ENCODE measurements at regions not wholly inside any gene's neighbourhood (a gene's known extent, or its start where the extent isn't known, plus 50 kb on each side); places are given as distances from the start of the nearest gene placed in this dataset.

- ChIA-PET CTCF (no interaction called here), POLR2A (no interaction called here)
- H3K4me1 Mint-ChIP-seq (ENCODE audit: low read depth, unreplicated experiment): peaks cover 7% of the 10 kb centered on the region
- Histone ChIP-seq H3K9me3 (no peaks in the 10 kb centered on the region; the same call in 1 of the 2 replicates), H3K36me3 (ENCODE audit: control insufficient read depth, insufficient read depth, low read length) (no peaks in the 10 kb centered on the region), H3K4me3 (ENCODE audit: low read depth, low read length) (no peak overlapping the region), H3K27me3 (replicated peaks; ENCODE audit: control insufficient read depth, insufficient read depth, low read length) (no peaks in the 10 kb centered on the region), H3K4me1 (peaks cover 9% of the 10 kb centered on the region; the same call in 1 of the 2 replicates)
- no peaks in the 10 kb centered on the region for H3K9me3 Mint-ChIP-seq (ENCODE audit: unreplicated experiment)
- no peaks in the 10 kb centered on the region for H3K36me3 Mint-ChIP-seq (ENCODE audit: insufficient read depth, unreplicated experiment)
- H3K27ac Mint-ChIP-seq (ENCODE audit: unreplicated experiment): no peak overlapping the region
- H3K27me3 Mint-ChIP-seq (ENCODE audit: insufficient read depth, unreplicated experiment): no peaks in the 10 kb centered on the region
- no TSS peak for BruUV-seq (replicated peaks)
- intact Hi-C loops (cut with micrococcal nuclease; ENCODE audit: unreplicated experiment): no loop called here
- TF ChIP-seq CTCF (IDR thresholded peaks at IDR 0.05; ENCODE audit: insufficient read depth in 1 of 2, low read depth in 1 of 2, low read length in 1 of 2, severe bottlenecking in 1 of 2, unreplicated experiment in 1 of 2): no peak
- DNase-seq: no peak
- no peak overlapping the region for H3K4me3 Mint-ChIP-seq (ENCODE audit: unreplicated experiment)
Measured at GRCh38 chr5:109931049-109931780, 241.5 kb downstream of the MAN2A1 start.

- BruUV-seq (replicated peaks): no TSS peak
- POLR2A ChIA-PET: no interaction called here
Measured at GRCh38 chr5:109935833-109936490, 246.2 kb downstream of the MAN2A1 start.

GRCh38 chr5:109936996-109937395, 247.3 kb downstream of the MAN2A1 start:
- no peaks in the 10 kb centered on the region for H3K36me3 ChIP-seq (ENCODE audit: control insufficient read depth, insufficient read depth, low read length)
- no TSS peak for BruUV-seq (replicated peaks)
- H3K9me3 Mint-ChIP-seq (ENCODE audit: unreplicated experiment): no peaks in the 10 kb centered on the region
- intact Hi-C loops (cut with micrococcal nuclease; ENCODE audit: unreplicated experiment): no loop called here
- H3K4me3 ChIP-seq (ENCODE audit: low read depth, low read length): no peak overlapping the region
- CTCF ChIA-PET: no interaction called here
- H3K4me3 Mint-ChIP-seq (ENCODE audit: unreplicated experiment): no peak overlapping the region
- no peaks in the 10 kb centered on the region for H3K27me3 ChIP-seq (replicated peaks; ENCODE audit: control insufficient read depth, insufficient read depth, low read length)
- H3K27me3 Mint-ChIP-seq (ENCODE audit: insufficient read depth, unreplicated experiment): no peaks in the 10 kb centered on the region
- no peak for DNase-seq
- peaks cover 4% of the 10 kb centered on the region; the same call in 1 of the 2 replicates for H3K9me3 ChIP-seq
- no peaks in the 10 kb centered on the region for H3K4me1 ChIP-seq
- no peak for TF ChIP-seq CTCF (IDR thresholded peaks at IDR 0.05; ENCODE audit: insufficient read depth in 1 of 2, low read depth in 1 of 2, low read length in 1 of 2, severe bottlenecking in 1 of 2, unreplicated experiment in 1 of 2)
- peaks cover 7% of the 10 kb centered on the region for H3K4me1 Mint-ChIP-seq (ENCODE audit: low read depth, unreplicated experiment)
- no peak overlapping the region for H3K27ac Mint-ChIP-seq (ENCODE audit: unreplicated experiment)
- POLR2A ChIA-PET: no interaction called here
- H3K36me3 Mint-ChIP-seq (ENCODE audit: insufficient read depth, unreplicated experiment): no peaks in the 10 kb centered on the region

More at GRCh38 chr5:109935833-109936490, 246.2 kb downstream of the MAN2A1 start:
- Mint-ChIP-seq H3K9me3 (ENCODE audit: unreplicated experiment) (no peaks in the 10 kb centered on the region), H3K27ac (ENCODE audit: unreplicated experiment) (no peak overlapping the region), H3K4me3 (ENCODE audit: unreplicated experiment) (no peak overlapping the region), H3K36me3 (ENCODE audit: insufficient read depth, unreplicated experiment) (no peaks in the 10 kb centered on the region), H3K27me3 (ENCODE audit: insufficient read depth, unreplicated experiment) (no peaks in the 10 kb centered on the region), H3K4me1 (ENCODE audit: low read depth, unreplicated experiment) (peaks cover 7% of the 10 kb centered on the region)
- Histone ChIP-seq H3K4me1 (no peaks in the 10 kb centered on the region), H3K9me3 (peaks cover 4% of the 10 kb centered on the region; the same call in 1 of the 2 replicates), H3K27me3 (replicated peaks; ENCODE audit: control insufficient read depth, insufficient read depth, low read length) (no peaks in the 10 kb centered on the region), H3K4me3 (ENCODE audit: low read depth, low read length) (no peak overlapping the region), H3K36me3 (ENCODE audit: control insufficient read depth, insufficient read depth, low read length) (no peaks in the 10 kb centered on the region)
- intact Hi-C loops (cut with micrococcal nuclease; ENCODE audit: unreplicated experiment): no loop called here
- no peak for DNase-seq
- no peak for TF ChIP-seq CTCF (IDR thresholded peaks at IDR 0.05; ENCODE audit: insufficient read depth in 1 of 2, low read depth in 1 of 2, low read length in 1 of 2, severe bottlenecking in 1 of 2, unreplicated experiment in 1 of 2)
- CTCF ChIA-PET: no interaction called here
